ENCODE measurements at regions not wholly inside any gene's neighbourhood (a gene's known extent, or its start where the extent isn't known, plus 50 kb on each side); places are given as distances from the start of the nearest gene placed in this dataset.

DNA sequence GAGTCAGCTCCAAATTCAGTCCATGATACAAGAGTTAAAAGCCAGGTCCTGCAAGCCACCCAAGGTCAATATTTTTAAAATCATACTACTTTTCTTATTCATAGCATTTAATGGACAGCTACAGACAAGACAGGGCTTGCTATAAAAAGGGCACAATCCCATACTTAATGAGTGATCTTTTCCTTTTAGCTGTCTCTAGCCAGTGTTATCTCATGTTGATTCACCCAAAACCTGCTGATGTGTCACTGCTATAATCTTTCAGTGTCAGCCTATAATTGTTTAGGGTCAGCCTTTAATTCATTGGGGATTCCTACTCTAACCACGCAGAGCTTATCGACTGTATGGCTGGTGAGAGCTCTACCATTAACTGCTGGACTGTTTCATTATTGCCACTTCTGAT lies 51.2 kb upstream of the HCCS start:
- TF ChIP-seq CTCF (IDR thresholded peaks at IDR 0.05) (no peak), POLR2A (IDR thresholded peaks at IDR 0.05) (no peak)

Measured in esophagus squamous epithelium (tissue), 4 donors.